ENCODE measurements at regions not wholly inside any gene's neighbourhood (a gene's known extent, or its start where the extent isn't known, plus 50 kb on each side); places are given as distances from the start of the nearest gene placed in this dataset.

DNA sequence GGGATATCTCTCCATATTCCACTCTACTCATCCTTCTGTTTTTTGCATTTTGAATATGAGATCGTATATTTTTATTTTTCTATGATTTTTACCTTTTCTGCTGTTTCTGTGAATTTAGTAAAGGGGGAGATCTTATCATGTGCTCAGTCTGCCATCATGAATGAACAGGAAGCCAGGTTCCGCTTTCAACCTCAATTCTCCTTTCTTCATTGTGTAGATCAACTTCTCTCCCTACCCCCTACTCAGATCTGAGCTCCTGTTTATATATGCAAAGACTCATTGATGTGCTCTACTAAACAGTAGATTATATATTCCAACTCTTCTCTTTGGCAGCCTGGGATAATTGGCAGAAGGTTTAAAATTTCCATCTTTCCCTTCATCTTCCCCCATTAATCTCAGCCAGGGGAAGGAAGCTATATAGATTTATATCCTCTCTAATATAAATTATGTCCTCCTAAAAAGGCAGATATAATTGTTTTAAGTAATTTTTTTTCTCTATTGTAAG is 336.7 kb upstream of the PLET1 start:
- no peak for DNase-seq

DNA sequence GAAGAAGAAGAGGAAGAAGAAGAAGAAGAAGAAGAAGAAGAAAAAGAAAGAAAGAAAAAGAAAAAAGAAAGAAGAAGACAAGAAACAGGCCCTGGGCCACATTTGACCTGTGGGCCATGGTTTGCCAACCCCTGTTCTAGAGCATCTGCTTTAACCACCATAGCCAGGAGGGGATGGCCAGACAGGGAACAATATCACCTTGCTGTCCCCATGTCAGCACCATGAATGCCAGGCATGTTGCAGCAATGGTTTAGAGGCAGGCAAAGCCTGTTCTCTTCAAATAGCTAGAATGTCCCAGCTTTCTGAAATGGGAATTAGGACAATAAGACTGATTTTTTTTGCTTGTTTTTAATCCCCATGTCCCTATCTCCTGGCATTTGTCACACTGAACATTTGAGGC is 338.6 kb upstream of the PLET1 start:
- no peak for DNase-seq

DNA sequence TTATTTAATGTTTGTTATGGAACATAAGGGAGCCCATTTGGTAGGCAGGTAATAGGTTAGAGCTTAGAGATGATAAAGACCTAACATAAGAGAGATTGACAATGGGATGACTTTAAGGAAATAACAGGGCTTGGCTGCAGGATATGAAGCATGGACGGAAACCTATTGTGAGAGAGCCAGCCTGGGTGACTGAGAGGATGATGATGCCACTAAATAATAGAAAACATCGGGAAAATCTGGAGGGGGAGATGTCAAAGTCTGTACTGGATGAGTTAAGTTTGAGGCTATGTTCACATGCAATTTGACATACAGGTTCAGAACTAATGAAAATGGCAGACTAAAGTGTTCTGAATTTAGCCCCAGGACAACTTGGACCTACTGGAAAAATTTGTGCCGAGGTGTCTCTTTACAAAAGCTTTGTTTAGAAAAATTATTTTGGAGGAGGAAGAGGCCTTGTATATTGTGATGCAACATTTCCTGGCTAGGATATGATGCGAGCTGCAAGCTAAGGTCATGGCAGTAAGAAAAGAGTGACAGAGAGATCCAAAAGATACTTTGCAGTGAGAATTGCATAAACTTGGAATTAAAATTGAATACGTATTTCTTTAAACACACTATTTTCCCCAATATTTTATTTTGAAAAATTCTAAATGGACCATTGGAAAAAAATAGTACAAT is 339.3 kb upstream of the PLET1 start:
- no peak for DNase-seq

DNA sequence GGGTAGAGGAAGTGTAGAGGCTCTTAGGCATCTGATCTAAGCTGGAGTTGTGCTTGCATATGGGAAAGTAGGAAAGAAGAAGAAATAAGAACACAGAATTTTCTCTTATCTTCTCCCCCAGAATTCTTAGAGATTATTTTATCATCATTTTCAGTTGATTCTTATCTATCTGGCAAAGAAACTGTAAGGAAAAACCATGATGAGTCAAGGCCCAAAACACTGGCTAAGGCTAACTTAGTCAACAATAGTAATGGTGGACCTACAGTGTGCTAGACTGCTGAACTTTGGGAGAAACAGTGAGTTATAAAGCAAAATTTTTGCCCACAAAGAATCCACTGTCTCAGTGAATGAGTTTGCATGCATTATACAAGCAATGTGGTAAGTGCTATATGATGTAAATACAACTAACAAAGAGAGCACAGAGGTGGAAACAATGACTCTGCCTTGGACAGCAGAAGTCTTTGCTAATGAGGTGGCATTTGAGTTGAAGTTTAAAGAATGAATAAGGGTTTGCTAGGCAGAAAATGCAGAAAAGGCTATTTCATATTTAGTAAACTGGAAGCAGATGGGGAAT is 344.5 kb upstream of the PLET1 start:
- DNase-seq = no peak

DNA sequence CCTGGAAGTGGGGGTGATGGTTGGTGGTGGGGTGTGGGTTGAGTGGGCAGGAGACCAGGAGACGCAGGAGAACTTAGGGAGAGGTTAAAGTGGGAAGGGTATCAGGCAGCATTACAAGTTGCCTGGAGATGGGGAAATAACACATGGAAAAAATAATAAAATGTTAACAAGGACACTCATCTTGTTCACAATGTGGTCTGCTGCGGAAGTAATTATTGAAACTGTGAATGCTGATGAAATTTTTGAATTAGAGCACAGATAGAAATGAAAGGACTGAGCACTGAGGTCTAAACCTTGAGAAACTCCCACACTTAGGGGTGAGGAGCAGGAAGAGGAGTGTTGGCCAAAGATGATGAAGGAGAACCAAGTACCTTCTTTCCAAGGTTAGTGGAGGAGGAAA is 346.0 kb upstream of the PLET1 start:
- DNase-seq = no peak

DNA sequence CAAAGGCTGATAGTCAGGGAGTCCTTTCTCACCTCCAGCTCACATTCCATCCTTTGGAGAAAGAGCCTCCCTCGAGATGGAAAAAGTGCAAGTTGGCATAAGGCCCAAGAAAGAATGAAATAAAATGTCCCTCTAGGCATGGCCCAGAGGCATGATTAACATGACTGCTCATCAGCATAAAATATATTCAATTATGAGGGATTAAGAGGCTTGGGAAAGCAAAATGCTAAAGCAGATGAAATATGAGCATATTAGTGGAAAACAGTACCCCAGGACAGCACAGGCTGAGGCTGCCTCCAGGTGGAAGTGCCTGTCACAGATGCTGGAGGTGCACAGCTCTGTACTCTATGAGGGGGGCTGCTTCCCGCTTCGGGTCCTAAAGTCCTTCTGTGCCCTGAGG is 347.8 kb upstream of the PLET1 start:
- DNase-seq = no peak

DNA sequence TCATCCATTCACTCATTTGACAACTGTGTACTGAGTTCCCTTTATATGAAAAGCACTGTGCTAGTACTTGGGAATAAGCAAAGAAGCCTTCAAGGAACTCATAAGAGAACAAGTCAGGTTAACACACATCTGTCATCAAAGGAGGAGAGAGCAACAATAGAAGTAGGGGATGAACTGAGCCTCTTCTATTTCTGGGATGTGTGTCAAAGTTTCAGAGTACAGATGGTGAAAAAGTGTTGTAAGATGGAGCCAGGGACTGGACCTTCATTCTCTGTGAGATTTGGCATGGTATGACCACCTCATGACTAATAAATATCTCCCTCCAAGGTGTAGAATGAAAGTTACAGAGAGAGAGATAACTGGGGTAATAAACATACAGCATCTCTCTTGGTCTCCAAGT is 349.8 kb upstream of the PLET1 start:
- DNase-seq = no peak

DNA sequence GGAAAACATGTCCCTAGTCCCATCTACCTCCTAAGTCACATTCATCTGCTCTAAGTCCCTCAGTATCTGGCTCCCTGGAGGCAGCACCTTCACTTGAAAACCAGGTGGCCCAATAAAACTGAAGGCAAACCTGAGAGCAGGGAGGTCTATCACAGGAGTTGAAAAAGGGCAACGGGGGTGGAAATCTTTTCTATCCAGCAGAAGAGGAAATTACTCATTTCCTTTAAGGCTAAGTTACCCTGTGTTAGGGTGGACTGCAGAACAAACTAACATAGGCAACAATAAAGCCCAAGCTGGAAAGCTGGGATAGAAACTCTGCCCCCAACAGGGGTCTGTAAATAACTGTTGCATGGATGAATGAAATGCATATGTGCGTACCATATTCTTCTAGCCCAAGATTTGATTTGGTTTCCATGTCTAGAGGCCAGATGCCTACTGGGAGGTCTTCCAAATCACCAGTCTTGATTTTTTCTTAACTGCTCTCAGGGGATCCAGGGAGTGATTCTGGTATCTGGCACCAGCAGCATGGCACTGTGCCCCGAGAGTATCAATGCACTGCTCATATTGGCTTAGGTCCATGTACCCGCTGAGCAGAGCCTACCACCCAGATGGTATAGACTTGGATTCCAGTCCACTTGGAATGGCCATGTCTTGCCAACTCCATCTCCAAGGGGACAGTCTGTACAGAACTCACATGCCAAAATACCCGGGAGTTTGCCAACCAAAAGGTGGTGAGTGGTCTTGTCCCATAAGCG is 350.0 kb upstream of the NCAM1 start:
- no peak for DNase-seq

DNA sequence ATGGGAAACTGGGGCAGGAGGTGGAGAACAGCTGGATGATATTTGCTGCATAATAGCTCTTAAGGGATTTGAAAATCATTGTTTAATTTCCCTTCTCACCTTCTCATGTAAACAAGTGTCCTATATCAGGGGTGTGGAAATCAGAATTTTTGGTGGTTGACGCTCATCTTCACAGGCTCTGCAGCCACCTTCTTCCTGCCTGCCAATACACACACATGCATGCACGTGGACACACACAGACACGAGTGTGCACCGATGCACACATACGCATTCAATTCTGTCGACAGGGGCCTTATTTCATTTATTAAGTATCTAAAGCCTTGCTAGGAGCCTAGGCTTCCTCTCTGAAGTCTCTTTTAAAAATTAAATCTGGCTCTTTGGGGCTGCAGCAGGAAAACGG is 349.4 kb upstream of the NCAM1 start:
- no peak for DNase-seq

DNA sequence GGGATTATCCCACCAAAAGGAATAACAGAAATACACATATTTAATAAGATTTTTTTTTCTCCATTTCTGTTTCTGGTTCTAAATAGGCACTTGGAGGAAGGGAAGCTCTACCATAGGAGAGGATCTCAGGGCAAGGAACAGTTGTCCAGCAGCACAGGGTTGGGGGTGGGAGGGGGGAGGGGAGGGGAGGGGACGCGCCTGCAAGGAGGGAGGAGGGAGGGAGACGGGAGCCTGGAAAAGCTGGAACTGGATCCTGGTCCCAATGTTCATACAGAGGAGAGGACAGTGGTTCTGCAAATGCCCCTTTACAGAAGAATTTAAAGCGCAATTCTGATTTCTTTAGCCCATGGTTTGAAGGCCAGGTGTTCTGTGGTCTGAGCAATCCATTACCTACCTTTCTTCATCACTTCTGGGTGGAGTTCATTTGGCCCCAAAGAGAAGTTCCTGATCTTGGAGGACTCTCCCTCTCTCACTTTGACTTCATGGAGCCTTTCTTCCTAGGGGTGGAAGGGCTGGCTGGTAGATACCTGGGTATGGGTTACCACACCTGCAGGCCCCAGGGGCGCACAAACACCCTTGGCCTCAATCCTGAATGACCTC is 348.9 kb upstream of the NCAM1 start:
- no peak for DNase-seq

DNA sequence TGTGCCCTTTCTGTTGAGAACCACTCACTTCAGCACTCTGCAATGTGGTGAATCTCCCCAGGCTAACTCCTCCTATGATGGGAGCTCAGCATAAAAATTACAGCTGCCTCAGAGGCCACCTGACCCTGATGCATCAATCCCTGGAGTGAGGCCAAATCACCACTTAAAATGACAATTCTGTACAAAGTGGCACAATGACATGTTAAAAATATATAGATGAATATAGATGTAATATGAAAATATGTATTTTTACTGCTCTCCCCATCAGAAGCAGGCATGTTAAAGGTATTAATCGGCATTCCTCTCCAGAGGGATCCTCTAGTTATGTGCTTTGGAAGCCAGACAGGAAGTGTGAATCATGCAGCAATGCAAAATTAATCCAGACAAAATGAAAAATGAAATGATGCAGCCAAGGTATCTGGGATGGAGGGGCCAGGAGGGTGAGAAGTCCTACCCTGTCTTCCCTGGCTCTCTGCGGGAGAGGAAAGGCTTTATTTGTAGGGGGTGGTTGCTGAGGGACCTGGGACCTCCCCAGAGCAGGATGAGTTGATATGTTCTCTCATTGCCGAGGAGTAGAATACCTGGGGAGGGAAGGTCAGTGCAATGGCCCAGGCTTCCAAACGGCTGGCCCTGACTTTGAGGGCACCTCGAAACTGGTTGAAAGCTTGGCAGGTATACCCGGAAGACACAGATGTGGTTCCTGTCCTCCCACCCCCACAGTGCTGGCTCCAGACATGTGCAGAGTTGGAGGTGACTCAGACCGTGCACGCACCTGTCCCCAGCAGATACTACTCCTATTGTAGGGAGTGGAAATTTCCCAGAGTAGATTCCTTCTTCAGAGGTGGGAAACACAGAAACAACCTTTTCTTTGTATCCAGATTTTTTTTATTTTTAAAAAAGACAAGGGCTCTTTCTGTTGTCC is 347.9 kb upstream of the NCAM1 start:
- no peak for DNase-seq

DNA sequence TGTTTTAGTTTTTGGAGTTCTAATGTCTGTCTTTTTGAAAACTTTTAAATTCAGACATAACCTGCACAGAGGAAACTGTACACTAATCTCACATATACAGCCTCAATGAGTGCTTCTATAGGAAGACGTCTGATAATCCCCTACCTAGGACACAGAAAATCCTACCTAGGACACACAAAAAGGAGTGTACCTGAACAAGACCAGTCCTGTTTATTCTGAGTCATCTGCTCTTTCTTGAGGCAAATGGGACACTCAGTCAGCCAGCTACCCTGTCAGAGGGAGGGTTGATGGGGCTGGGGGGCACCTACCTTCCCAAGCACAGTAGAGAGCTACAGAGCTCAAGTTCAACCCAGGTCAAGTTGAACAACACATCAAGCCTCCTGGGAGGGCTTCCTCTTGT is 346.6 kb upstream of the NCAM1 start:
- no peak for DNase-seq

DNA sequence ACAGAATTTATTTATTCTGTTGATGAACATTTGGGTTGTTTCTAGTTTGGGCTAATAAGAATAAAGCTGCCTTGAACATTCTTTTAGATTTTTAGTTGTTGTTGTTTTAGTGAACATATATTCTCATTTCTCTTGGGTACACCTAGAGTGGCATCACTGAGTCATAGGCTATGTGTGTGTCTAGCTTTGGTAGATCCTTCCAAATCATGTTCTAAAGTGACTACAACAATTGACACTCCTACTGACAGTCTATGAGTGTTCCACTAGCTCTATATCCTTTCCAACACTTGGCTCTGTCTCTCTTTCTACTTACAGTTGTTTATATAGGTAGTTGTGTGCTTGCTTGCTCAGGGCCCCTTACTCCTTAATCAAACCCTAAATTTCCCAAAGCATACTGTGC is 346.0 kb upstream of the NCAM1 start:
- no peak for DNase-seq

DNA sequence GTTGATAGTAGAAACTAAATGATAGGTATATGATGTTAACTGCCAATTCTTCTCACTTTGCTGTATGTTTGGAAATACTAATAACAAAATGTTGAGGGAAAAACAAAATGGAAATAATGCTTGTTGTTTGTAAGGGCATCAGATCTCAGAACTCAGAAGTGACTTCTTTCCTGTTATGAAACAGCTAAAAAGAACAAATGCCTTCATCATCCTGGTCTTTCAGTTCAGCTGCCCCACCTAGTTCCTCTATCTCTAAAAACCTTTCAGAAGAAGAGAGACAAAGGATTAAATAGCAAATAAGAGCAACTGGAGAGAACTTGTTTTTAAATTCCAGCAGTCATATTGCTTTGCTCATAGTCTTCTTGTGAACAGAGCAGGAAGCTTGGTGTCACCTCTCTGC is 345.3 kb upstream of the NCAM1 start:
- DNase-seq = no peak

DNA sequence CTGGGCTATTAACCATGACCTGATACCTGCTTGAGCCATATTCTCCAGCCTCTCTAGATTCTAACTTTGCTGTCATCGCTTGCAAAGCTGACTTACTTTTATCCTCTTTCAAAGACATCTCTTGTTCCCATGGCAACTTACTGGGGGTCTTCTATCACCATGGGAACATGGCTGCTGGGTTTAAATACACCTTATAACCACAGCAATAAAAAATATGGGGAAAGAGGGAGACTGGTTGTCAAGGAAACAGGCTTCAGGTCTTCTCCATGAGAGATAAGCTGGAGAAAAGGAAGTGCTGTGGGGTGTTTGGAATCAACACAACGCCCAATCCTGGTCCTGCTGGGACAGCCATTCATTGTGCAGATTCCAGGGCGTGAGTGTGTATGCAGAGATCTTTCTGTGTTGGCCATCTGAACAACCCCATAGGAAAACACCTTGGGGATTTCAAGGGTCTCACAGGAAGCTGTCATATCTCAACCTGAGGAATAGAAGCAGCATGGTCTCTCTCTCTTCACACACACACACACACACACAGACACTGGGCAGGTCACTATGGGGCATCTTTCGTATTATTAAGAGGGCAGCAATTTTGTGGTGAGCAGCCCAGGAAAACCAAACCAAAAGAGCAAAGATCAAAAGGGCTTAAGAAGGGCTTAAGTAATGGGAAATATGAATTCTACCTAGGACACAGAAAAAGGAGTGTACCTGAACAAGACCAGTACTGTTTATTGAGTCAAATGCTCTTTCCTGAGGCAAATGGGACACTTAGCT is 344.7 kb upstream of the NCAM1 start:
- no peak for DNase-seq

DNA sequence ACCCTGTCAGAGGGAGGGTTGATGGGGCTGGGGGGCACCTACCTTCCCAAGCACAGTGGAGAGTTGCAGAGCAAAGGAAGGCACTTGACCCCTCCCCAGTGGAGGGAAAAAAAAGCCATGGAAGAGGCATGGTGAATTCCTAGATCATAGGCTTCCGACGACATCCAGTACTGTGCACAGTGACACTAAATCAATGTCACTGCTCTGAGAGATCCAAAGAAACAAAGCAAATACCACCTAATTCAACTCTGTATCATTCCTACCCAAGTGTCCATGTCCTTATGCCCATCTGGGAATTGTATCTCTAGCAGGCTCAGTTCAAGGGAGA is 344.2 kb upstream of the NCAM1 start:
- no peak for DNase-seq

DNA sequence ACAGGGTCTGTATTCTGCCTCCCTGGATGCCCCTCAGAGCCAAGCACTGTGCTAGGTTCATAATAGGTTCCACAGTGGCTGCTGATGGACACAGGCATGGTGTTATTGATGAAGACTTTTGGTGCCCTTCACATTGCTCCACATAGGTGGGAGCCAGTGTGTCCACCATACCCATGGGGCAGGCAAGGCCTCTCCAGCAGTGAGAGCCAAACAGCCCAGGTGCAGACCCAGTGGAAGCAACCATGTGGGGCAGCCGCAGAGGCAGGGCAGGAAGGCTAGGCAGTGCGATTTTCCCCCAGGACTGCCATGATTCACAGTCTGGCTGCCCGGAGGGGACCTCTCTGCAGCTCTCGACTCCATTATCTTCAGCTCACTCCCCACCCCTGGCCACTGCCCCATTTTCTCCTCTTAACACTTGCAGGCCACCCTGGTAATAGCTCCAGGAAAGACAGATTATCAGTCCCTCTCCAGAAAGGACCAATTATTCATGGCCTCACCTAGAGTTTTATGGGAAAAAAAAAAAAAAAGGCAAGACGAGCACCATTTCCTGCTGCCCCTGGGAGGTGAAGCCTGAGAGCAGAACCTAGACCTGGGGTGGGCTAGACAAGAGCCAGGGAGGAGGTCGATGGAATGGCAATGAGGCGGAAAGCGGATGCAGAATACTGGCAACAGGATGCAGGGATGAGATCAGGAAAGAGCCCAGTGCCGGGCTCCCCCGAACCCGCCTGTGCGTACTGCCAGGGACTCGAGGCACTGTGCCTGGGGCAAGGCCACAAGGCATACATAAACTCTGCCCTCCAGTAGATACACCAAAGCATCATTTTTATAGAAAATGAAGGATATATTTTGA is 343.0 kb upstream of the NCAM1 start:
- DNase-seq = no peak

DNA sequence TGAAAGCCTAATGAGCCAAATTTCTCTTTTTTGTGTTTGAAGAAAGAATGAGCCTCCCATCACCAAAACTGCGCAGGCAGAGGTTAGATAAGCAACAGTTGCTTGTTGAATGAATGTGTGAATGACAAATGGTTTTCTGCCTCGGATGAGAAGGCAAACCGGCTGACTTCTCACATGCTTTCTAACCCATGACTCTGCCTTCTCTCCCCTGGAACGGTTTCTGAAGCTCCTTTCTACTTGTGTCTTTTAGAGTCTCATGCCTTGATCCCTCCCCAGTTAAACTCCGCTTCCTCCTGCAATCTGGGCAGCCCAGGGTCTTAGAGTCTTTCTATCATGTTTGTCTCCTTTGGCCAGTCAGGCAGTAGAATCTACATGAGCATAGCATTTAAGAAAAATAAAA is 342.1 kb upstream of the NCAM1 start:
- no peak for DNase-seq

DNA sequence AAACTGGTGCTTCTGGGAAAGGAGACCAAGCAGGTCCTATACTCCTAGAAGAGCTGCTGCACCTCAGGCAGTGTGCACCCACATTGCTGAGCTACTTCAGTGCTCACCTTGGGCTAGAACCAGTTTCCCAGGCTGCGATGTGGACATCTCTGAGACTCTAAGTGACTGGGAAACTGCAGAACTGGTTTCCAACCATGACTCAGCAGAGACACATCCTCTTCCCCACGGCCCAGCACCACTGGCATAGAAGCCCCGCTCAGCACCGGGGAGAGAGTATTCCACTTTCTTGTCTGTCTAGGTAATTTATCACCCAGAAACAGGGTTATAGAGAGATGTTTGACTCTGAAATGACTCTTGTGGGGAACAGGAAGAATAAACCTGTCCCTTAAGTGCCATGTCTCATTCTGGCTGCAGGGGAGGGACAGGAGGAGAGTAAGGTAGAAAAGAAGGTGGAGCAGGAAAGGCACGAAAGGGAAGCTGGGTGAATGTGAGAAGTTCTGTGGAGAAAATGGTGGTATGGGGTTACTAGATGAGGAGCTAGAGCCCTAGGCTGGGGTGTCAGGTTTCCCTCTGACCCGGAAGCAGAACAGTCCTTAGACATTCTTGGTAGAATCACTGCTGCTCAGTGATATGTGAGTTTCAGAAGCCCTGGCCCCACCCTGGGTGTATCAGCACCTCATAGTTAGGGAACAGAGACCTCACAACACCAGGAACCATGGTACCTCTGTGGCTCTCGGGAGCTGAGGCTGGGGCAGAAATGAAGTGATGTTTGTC is 340.4 kb upstream of the NCAM1 start:
- no peak for DNase-seq

DNA sequence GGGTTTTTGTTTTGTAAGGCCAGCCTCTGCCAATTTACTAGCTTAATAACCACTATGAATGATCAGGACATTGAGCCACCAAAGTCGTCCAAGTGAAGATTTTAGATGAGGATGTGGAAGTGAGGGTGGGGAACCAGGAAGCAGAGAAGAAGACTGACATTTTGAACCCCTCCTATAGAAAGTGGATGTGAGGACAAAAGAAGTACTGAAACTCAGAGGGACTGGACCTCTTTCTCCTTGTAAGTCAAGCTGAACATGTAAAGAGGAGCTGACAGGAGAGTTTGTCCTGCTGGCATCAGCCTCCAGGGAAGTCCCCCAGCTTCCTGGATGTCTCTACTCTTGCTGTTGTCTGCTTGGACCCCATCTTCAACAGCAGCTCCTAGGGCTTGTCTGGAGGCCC is 338.2 kb upstream of the NCAM1 start:
- DNase-seq = no peak

All from activated CD4-positive, alpha-beta T cell treated with anti-CD3 and anti-CD28 coated beads, Interleukin-2, amount 50 U/mL, for 48 hours (primary cell).